HepG2 (cell line): ENCODE measurements at regions not wholly inside any gene's neighbourhood (a gene's known extent, or its start where the extent isn't known, plus 50 kb on each side); places are given as distances from the start of the nearest gene placed in this dataset.

Experiments used
- ATAC-seq: fragments of 200-7000 bp; cut with Tn5 transposase; 3 replicates; pipeline ENCODE4 v1.9.1; 2020; ENCODE audit warnings: mild to moderate bottlenecking, moderate library complexity
- BruUV-seq: library from RNA; stranded (reverse); fragments of 400-500 nt; replicated peaks from 2 replicates; lab custom pipeline; 2021; lab: Mats Ljungman, UMichigan
- CTCF ChIA-PET: fragments of 300-600 bp; formaldehyde crosslinking; extraction: SDS; loops from one replicate; lab custom pipeline; 2021; ENCODE audit warnings: low total read pairs, inconsistent platforms, low intra/inter-chr PET ratio; lab: Yijun Ruan, JAX
- POLR2A ChIA-PET: fragments of 350-600 bp; sonication (Branson Sonifier 250); formaldehyde crosslinking; loops from one replicate; lab custom pipeline; 2020; ENCODE audit warnings: antibody characterized with exemption, inconsistent platforms; lab: Yijun Ruan, JAX
- DNase-seq: peaks from one replicate; pipeline ENCODE4 v3.0.0-alpha.2; 2015; ENCODE audit warnings: low spot score
- FAIRE-seq: peaks from 3 replicates; lab custom pipeline; 2011; peaks lifted over from hg19 to GRCh38; lab: Jason Lieb, UNC
- H2AFZ ChIP-seq: one replicate; pipeline ENCODE4 v1.6.1; 2011; ENCODE audit warnings: low read length, inconsistent platforms
- H3K27ac ChIP-seq: fragments of 300-600 bp; 3 replicates; pipeline ENCODE4 v1.8.0; 2011; ENCODE audit warnings: mixed run types, mild to moderate bottlenecking, mixed read lengths, low read length, inconsistent platforms; ENCODE audit not compliant: insufficient read depth; ENCODE audit errors: extremely low read length
- H3K27me3 ChIP-seq, 2 experiments: fragments of 200-600 bp in 1 of 2; 2 replicates in 1 of 2; 3 replicates in 1 of 2; pipeline versions ENCODE4 v1.6.0 to v1.8.0; 2011; ENCODE audit warnings: low read length in 2 of 2, mild to moderate bottlenecking in 2 of 2, moderate library complexity in 2 of 2, inconsistent platforms in 1 of 2; ENCODE audit not compliant: insufficient read depth in 2 of 2, control insufficient read depth in 1 of 2
- H3K36me3 ChIP-seq, 2 experiments: fragments of 200-600 bp in 1 of 2; replicated peaks in 1 of 2; 2 replicates in 1 of 2; 3 replicates in 1 of 2; pipeline versions ENCODE4 v1.5.1 to v1.8.0; 2011; ENCODE audit warnings: low read length in 2 of 2, inconsistent platforms in 1 of 2; ENCODE audit not compliant: insufficient read depth in 2 of 2, control insufficient read depth in 1 of 2
- H3K4me1 ChIP-seq: 2 replicates; pipeline ENCODE4 v1.5.1; 2012; ENCODE audit warnings: low read length, inconsistent platforms; ENCODE audit not compliant: insufficient read depth
- H3K4me2 ChIP-seq: 2 replicates; pipeline ENCODE4 v1.6.0; 2011; ENCODE audit warnings: low read depth, low read length, inconsistent platforms
- H3K4me3 ChIP-seq, 3 experiments: fragments of 200-600 bp in 1 of 3; sonication (generic), shearing (Covaris generic) in 1 of 3; replicated peaks in 1 of 3; 2 replicates each; pipeline ENCODE4 v1.5.1; 2011 to 2016; ENCODE audit warnings: low read length in 3 of 3, inconsistent platforms in 2 of 3, low read depth in 2 of 3, mild to moderate bottlenecking in 2 of 3, control low read depth in 1 of 3, mixed read lengths in 1 of 3; ENCODE audit not compliant: insufficient read depth in 1 of 3
- H3K79me2 ChIP-seq: one replicate; pipeline ENCODE4 v1.6.1; 2011; ENCODE audit warnings: low read length, inconsistent platforms; ENCODE audit not compliant: insufficient read depth
- H3K9ac ChIP-seq: 2 replicates; pipeline ENCODE4 v1.6.0; 2011; ENCODE audit warnings: mild to moderate bottlenecking, low read depth, low read length, inconsistent platforms; ENCODE audit not compliant: insufficient read depth
- H3K9me3 ChIP-seq: 2 replicates; pipeline ENCODE4 v1.5.1; 2012; ENCODE audit warnings: mild to moderate bottlenecking, low read length
- H4K20me1 ChIP-seq: 2 replicates; pipeline ENCODE4 v1.6.0; 2011; ENCODE audit warnings: inconsistent platforms, mild to moderate bottlenecking, low read length, moderate library complexity; ENCODE audit not compliant: insufficient read depth
- ATF7 ChIP-seq, 2 experiments: fragments of 450-650 bp in 1 of 2; sonication (generic) in 1 of 2; formaldehyde crosslinking in 1 of 2; IDR thresholded peaks; 2 replicates each; pipeline versions ENCODE4 v1.4.0 to v1.6.1; 2016 to 2020; ENCODE audit warnings: antibody characterized with exemption in 1 of 2, mild to moderate bottlenecking in 1 of 2, missing genetic modification reagents in 1 of 2
- CREB1 ChIP-seq, 2 experiments: fragments of 450-650 bp in 1 of 2; IDR thresholded peaks; 2 replicates each; pipeline ENCODE4 v1.6.1; 2016 to 2017; ENCODE audit warnings: control low read depth in 1 of 2, mild to moderate bottlenecking in 1 of 2, missing compliant biosample characterization in 1 of 2, missing genetic modification characterization in 1 of 2
- FLYWCH1 ChIP-seq: sonication (generic); formaldehyde crosslinking; IDR thresholded peaks from 2 replicates; pipeline ENCODE4 v1.8.1; 2023; ENCODE audit warnings: mild to moderate bottlenecking, missing genetic modification reagents
- HDAC6 ChIP-seq: fragments of 200-600 bp; sonication (generic); IDR thresholded peaks from 2 replicates; pipeline ENCODE4 v1.7.0; 2017; ENCODE audit warnings: mild to moderate bottlenecking, antibody characterized with exemption, low read length, low read depth
- MAF1 ChIP-seq: sonication (generic); formaldehyde crosslinking; IDR thresholded peaks from 2 replicates; pipeline ENCODE4 v1.5.0; 2020; ENCODE audit warnings: missing genetic modification reagents, borderline replicate concordance
- ZNF18 ChIP-seq: sonication (generic); formaldehyde crosslinking; IDR thresholded peaks from 2 replicates; pipeline ENCODE4 v1.8.0; 2022; ENCODE audit warnings: mild to moderate bottlenecking, missing genetic modification reagents; ENCODE audit not compliant: insufficient replicate concordance
- WGBS: methylation state at CpG from one replicate; pipeline ENCODE4 v1.1.6; 2017; ENCODE audit warnings: low lambda C conversion rate; 5-methylcytosine and 5-hydroxymethylcytosine counted together
- in situ Hi-C: cut with HindIII; loops from 2 replicates; pipeline ENCODE4 v1.10.0; 2017; ENCODE audit warnings: low pct_unique_long_range_greater_than_20kb; ENCODE audit not compliant: extremely low pct_ligation_motif_present
- intact Hi-C: fragments of 100-400 bp; cut with micrococcal nuclease; formaldehyde crosslinking; loops from one replicate; pipeline ENCODE4 v1.10.0; 2022; ENCODE audit not compliant: unreplicated experiment

- TF ChIP-seq FLYWCH1 (CRISPR knock-in tag), result no peak
- no peak for TF ChIP-seq HDAC6
- no peak for TF ChIP-seq ZNF18 (CRISPR knock-in tag)
Measured at GRCh38 chr7:9890092-9890491, 1083.6 kb upstream of the PHF14 start (continued).

- peaks cover 82% of the 10 kb centered on the region for H3K9me3 ChIP-seq
- TF ChIP-seq CREB1 (IDR thresholded peaks at IDR 0.05), result peak; percentile 95
- no peak for TF ChIP-seq CREB1 (CRISPR knock-in tag; IDR thresholded peaks at IDR 0.05)
- TF ChIP-seq ATF7 (IDR thresholded peaks at IDR 0.05), result peak; percentile 98
- TF ChIP-seq ATF7 (CRISPR knock-in tag; IDR thresholded peaks at IDR 0.05), result no peak
- TF ChIP-seq MAF1 (CRISPR knock-in tag), result no peak
- in situ Hi-C loops, result no loop called here
- no TSS peak for BruUV-seq
- H3K79me2 ChIP-seq, result no peaks in the 10 kb centered on the region
- ATAC-seq (no peak), FAIRE-seq (no peak), DNase-seq (no peak)
- H3K4me2 ChIP-seq, result no peak overlapping the region
- intact Hi-C loops, result no loop called here
- ChIA-PET POLR2A (no interaction called here), CTCF (no interaction called here)
- 3% methylated on average over 3 of the region's 3 CpGs for WGBS
- H3K9ac ChIP-seq, result no peak overlapping the region
- no peak overlapping the region for H2AFZ ChIP-seq
- H3K27ac ChIP-seq, result no peak overlapping the region
- no peaks in the 10 kb centered on the region for H3K4me1 ChIP-seq
- H3K27me3 ChIP-seq, result no peaks in the 10 kb centered on the region
- H4K20me1 ChIP-seq, result no peaks in the 10 kb centered on the region
- no peak overlapping the region for H3K4me3 ChIP-seq
- H3K36me3 ChIP-seq, result no peaks in the 10 kb centered on the region
Measured at GRCh38 chr7:9891056-9891455, 1082.6 kb upstream of the PHF14 start.
